CD4-positive, alpha-beta T cell treated with Interleukin-10 for 1 hour (primary cell): ENCODE measurements at regions not wholly inside any gene's neighbourhood (a gene's known extent, or its start where the extent isn't known, plus 50 kb on each side); places are given as distances from the start of the nearest gene placed in this dataset.

ENCODE experiments used
- DNase-seq: peaks from one replicate; pipeline ENCODE4 v3.0.0-alpha.2; 2020

- no peak for DNase-seq
These were observed 513.7 kb downstream of the TLL1 start for GRCh38 chr4:166386491-166387360.

DNA sequence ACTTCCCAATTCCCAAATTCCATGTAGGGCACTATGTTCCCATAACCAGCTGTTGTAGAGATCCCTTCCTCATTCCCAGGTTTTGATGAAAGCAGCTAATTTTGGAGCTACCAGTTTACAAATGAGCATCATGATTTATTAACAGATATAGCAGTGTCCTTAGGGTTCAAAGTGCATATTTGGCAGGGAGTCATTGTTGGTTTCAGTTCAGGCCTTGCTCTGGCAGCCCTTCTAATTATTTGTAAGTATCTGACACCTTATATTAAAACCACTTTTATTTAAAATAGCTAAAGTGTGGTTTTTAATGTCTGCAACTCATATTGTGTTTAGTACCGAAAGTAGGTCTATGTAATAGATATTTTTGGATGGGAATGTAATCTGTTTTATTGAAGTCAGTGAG, 518.5 kb downstream of the TLL1 start:
- DNase-seq = no peak

GRCh38 chr4:166399021-166399420, 526.0 kb downstream of the TLL1 start:
- DNase-seq = no peak

GRCh38 chr4:166400270-166400894, 527.3 kb downstream of the TLL1 start:
- DNase-seq = no peak

DNA sequence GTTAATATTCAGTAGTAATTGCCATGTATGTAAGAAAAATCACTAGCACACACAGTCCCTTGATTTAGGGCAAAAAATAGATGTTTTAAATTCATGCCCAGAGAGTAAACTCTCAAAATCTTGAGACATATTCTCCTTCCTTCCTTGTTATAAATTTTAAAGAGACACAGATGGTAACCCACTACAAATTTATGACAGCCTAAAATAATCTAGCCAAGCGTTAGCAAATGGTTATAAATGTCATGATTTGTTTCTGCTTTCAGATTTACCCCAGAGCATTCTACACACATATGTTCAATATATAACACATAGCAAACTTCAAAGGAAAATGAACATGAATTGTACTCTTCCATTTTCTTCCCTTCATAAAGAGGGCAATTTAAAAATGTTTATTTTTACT, 540.3 kb downstream of the TLL1 start:
- DNase-seq = no peak

- no peak for DNase-seq
These were observed 541.4 kb downstream of the TLL1 start for GRCh38 chr4:166414431-166414830.

GRCh38 chr4:166415749-166416148, 542.7 kb downstream of the TLL1 start:
- DNase-seq = no peak

DNA sequence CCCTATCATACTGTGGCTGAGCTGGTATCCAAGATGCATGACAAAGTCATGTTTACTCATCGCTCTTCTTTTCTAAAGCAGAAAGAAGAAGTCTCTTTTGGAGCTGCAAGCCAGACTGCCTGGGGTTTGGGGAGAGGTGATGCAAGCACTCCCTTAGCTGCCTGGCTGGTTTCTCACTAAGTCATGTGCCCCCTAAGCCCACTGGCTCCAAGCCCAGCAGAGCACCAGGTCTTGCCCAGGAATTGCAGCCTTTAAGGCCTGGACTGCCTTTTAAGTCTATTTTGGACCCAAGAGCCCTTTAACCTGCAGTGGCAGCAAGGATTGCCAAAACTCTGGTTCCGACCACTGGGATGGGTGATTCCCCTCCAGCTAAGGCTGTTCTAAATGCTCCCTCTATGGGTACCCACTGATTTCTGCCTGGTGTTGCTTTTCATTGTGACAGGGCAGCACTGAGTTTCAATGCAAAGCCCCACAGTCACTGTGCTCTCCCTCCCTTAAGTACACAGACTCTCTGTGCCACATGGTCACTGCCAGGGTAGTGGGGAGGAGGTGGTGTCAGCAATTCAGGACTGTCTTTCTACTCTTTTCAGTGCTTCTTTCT, 548.6 kb downstream of the TLL1 start:
- no peak for DNase-seq

DNA sequence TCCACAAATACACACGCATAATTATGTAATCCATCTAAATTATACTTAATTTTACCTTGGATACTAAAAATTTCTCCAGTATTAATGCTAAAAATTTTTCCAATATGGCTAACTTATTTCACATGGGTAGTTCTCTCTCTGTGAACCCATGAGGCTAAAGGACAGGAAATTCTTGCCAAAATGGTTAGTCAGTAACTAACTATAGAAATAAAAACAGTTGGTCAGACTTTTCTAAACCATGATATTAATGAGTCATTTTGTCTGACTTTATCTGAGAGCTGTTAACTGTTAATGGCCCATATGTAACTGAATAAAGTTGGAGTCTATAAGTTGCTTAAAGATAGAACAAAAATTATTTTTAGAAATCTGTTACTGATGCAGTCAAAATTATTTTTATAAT, 549.4 kb downstream of the TLL1 start:
- no peak for DNase-seq

GRCh38 chr4:166426300-166426863, 553.3 kb downstream of the TLL1 start:
- no peak for DNase-seq

DNA sequence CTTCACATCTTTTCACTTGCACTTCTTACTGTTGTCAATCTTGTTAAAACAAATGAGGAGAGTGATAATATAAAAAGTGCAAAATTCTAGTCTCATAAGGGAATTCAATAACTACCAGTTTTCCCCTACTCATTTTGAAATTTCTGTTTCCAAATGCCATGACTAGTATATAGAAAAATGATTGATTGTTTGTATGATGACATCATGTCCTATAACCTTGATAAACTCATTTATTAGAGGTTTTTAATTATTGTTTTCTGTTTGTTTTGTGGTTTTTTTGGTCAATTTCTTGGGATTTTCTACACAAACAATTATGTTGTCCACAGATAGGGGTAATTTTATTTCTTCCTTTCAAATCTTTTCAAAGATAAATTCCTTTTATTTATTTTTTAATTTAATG, 559.1 kb downstream of the TLL1 start:
- no peak for DNase-seq

DNA sequence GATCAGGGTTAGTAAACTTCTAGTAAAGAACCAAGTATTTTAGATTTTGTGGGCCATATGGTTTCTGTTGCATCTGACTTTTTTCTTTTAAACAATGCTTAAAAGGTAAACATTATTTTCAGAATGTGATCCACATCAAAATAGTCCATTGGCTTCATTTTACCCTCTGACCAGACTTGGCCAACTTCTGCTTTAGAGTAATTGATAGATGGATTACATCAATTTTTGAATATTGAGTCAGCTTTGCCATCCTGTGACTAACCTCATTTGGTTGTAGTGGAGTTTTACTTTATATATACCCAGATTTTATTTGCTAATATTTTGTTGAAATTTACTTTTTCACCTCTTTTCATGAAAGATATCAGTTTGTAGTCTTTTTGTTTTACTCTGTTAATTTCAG, 559.8 kb downstream of the TLL1 start:
- DNase-seq = no peak

- DNase-seq = no peak
These were observed 562.4 kb downstream of the TLL1 start for GRCh38 chr4:166435449-166435848.

- no peak for DNase-seq
These were observed 585.7 kb downstream of the TLL1 start for GRCh38 chr4:166458756-166459155.

DNA sequence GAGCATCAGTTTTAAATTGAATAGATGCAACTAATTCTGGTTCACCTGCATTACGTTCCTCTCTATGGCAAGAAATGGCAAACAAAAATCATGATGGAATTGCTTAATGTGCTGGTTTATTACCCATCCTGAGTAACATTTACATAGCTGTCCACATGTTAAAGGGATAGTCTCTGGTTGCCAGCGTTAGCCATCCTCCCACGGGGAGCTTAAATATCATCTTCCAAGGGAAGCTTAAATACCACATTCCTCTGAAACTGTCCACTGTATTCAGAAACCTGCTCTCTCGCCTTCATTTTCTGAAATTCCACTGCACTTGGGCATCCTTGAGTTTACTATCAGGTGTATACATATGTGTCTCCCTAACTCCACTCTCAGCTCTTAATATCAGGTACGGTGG, 586.6 kb downstream of the TLL1 start:
- no peak for DNase-seq

GRCh38 chr4:166460769-166461550, 587.9 kb downstream of the TLL1 start:
- no peak for DNase-seq

DNA sequence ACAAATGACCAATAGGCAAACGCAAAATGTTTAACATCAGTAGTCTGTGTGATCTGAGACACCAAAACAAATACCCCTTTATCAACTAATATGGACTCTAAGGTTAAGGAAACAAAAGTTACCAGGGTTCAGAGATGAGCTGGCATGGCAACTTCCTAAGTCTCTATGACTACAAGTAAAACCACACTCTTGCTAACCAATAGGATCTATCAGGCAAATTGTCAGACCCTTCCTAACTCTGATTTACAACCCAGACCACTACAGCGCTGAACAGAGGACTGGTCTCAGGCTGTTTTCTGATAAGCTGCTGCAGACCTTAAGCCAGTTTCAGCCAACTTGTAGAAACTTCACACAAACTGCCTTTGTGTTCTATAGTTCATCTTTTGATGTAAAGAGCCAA, 608.0 kb downstream of the TLL1 start:
- no peak for DNase-seq

DNA sequence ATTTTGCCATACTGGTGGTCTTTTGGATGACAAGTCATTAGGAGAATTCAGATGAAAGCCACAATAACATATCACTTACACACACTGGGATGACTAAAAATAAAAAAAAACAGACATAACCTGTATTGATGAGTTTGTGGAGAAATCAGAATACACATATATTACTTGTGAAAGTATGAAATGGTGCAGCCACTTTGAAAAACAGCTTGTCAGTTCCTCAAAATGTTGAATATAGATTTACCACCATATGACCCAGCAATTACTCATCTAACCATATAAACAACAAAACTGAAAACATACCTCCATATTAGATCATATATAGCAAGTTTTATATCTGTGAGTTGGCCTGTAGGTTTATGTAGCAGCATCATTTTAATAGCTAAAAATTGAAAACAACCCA, 608.7 kb downstream of the TLL1 start:
- no peak for DNase-seq

- no peak for DNase-seq
These were observed 609.7 kb downstream of the TLL1 start for GRCh38 chr4:166482758-166483157.

DNA sequence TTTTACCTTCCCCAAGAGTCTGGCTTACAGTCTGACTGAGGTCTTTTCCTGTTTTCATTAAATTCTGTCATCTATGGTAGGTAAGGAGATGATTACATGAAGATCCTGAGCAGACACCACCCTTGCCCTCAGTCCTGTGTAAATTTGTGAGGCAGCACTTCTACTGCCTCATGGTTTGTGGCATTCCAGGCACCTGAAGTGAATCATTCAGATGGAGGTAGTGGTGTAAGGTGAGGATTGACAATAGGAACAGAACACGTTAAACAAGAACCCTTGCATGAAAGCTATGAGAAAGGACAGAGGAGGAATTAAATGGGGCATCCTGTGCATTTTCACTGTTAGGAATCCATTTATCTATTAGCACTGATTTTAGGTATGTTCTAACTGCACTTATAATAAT, 618.6 kb downstream of the TLL1 start:
- DNase-seq = no peak

DNA sequence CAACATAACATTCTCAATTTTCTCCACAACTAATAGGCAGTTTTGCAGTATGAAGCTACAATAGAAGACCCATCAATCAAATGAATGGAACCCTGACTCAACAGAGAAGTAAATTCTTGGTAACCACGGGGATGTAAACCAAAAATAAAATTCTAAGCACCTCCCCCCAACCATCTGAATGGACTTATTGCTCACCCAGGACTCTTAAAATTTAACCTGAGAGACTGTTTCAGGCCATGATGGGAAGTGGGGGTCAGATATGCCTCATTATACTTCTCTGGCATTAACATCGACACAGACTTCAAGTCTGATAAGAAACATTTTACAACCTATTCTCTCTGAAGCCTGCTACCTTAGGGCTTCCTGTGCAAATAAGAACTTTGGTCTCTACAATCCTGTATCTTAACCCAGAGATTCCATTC, 620.9 kb downstream of the TLL1 start:
- no peak for DNase-seq

DNA sequence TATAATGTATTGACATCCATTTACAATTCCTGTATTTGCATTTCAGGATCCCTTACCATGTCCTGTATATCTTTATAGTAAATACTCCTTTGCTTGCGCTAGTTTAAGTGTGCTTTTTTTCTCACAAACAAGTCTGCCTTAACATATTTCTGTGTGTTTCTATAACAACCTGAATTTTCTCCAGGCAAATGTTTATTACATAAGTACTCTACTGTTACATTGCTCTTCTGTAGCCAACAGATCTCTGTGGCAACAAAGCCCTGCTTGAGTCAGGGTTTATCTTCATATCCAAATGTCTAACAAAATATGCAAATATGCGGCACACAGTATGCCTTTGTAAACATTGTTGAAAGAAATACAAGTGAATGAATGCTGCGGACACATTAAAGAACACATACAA, 625.5 kb downstream of the TLL1 start:
- no peak for DNase-seq

GRCh38 chr4:166499820-166500219, 626.8 kb downstream of the TLL1 start:
- no peak for DNase-seq
